Stimulated activated CD4-positive, alpha-beta T cell treated with anti-CD3 and anti-CD28 coated beads, Interleukin-1b, Interleukin-23, amount 100 ng/mL, for 1 hour (primary cell): ENCODE measurements at regions not wholly inside any gene's neighbourhood (a gene's known extent, or its start where the extent isn't known, plus 50 kb on each side); places are given as distances from the start of the nearest gene placed in this dataset.
"Not testable (repeated sequence)": the region's sequence is repeated elsewhere in the genome, so short reads cannot be mapped to it uniquely, and the experiment has no call there.

Experiments
- DNase-seq, 2 donors: peaks; one replicate each; pipeline ENCODE4 v3.0.0-alpha.2; 2020; ENCODE audit warnings: low read depth in 2 of 2

DNA sequence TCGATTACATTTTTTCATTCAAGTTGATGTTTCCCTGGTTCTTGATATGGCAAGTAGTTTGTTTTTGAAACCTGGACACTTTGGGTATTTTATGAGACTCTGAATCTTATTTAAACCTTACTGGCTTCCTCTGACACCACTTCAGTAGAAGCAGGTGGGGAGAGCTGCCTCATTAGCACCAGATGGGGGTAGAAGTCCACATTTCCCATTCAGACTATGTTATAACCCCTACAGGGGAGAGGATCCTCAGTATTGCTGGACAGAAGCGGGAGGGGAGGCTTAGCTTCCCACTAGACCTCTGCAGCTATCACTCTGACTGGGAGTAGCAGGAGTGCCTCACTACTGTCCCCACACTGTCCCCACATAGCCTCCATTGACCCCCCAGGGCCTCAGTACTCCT is 145.3 kb upstream of the SLC35G4 start:
- DNase-seq: no peak

DNA sequence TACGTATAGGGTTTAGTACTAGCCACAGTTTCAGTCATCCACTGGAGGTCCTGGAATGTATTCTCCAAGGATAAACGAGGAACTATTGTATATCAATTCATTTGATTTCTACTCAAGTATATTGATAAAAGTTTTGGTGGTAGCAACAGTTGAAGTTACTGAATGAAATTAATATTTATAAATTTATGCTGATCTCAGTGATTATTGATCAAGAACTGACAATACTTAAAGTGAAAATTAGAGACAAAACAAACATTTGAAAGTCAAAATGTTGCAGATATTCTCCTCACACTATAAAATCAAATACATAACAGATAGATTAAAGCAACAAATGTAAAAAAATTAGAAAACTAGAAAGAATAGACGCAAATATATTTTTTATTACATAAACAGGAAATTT is 150.9 kb upstream of the SLC35G4 start:
- DNase-seq: no peak

DNA sequence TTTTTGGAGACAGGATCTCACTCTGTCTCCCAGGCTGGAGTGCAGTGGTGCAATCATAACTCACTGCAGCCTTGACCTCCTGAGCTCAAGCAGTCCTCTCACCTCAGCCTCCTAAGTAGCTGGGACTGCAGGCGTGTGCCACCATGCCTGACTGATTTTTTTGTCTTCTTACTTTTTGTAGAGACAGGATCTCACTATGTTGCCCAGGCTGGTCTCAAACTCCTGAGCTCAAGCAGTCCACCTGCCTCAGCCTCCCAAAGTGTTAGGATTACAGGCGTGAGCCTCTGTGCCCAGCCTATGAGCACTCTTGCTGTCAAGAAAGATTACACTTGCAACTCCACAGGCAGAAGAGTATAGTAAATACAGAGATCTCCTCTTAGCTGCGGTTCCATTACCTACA is 151.5 kb upstream of the SLC35G4 start:
- DNase-seq: not testable (repeated sequence)

DNA sequence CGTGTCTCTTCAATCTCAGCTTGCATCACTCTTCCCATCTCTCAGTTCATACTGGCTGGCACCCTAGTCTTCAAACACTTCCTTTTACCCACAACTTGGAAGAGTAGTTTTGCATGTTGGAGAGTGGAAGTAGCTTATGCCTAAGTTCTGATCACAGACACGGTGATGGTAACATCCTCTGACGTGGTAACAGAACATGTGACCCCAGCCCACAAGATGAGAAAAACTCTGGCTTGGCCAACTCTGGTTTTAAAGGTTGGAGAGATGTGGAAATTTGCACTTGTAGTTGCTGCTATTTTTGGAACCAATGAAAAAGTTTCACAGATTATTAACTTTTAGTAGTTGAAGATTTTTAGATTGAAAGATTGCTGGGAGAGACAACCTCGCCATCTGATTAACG is 155.4 kb upstream of the SLC35G4 start:
- DNase-seq: no peak

DNA sequence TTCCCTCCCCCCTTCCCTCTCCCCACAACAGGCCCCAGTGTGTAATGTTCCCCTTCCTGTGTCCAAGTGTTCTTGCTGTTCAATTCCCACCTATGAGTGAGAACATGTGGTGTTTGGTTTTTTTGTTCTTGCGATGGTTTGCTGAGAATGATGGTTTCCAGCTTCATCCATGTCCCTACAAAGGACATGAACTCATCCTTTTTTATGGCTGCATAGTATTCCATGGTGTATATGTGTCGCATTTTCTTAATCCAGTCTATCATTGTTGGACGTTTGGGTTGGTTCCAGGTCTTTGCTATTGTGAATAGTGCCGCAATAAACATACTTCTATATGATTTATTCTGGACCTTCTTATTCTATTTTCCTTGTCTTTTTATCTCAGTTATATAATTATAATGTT is 165.2 kb upstream of the SLC35G4 start:
- not testable (repeated sequence) for DNase-seq

GRCh38 chr18:11437046-11437445 is 172.3 kb upstream of the SLC35G4 start:
- no peak for DNase-seq

GRCh38 chr18:11432360-11432811 is 177.0 kb upstream of the SLC35G4 start:
- no peak for DNase-seq

DNA sequence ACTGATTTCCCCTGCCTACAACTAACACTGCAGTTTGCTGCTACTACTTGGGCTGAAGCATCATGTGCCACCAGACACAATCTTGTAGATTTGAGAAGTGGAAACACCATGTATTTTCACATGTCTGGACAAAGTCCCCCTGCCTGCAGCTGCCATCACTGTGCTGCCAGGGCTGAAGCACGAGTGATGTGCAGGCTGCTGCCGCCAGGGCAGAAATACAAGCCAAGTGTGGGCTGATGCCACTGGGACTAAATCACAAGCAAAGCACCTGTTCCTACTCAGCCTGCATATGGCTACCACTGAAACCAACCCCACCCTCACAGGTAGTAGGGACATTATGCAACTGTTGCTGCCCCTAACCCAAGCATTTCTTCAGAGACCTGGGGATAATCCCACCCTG is 179.5 kb upstream of the SLC35G4 start:
- no peak for DNase-seq

DNA sequence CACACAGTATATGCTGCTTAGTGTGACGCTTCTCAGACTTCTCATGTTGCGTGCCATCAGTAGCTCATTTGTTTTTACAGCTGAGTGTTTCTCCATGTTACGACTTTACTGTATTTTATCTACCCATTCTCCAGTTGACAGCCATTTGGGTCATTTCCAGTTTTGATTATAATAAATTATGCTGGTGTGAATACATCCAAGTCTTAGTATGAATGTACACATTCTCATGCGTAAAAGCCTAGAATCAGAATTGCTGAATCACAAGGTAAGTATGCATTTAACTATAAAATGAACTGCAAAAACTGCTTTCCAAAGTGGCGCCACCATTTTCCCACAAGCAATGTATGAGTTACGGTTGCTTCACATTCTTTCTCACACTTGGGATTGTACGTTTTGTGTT is 184.2 kb upstream of the SLC35G4 start:
- no peak for DNase-seq

DNA sequence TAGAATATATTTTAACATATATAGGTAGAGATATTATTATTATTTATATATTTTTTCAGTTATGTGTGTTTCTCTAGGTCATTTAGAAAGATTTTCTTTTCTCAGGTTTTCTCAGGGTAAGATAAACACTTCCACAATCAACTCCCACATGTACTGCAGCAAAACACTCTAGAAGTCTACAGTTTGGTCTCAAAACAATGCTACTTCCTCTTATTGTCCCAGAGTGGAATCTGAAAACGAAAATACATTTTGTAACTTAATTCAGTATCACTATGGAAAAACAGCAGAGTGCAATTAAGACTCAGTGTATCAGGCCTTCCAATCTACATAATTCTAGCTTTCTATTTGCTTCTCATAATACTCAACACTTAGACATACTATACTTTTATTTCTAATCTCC is 190.1 kb upstream of the SLC35G4 start:
- DNase-seq: no peak

GRCh38 chr18:11412811-11413210 is 196.6 kb upstream of the SLC35G4 start:
- DNase-seq: no peak

- no peak for DNase-seq
These were observed 198.3 kb upstream of the SLC35G4 start for GRCh38 chr18:11411048-11411447.

DNA sequence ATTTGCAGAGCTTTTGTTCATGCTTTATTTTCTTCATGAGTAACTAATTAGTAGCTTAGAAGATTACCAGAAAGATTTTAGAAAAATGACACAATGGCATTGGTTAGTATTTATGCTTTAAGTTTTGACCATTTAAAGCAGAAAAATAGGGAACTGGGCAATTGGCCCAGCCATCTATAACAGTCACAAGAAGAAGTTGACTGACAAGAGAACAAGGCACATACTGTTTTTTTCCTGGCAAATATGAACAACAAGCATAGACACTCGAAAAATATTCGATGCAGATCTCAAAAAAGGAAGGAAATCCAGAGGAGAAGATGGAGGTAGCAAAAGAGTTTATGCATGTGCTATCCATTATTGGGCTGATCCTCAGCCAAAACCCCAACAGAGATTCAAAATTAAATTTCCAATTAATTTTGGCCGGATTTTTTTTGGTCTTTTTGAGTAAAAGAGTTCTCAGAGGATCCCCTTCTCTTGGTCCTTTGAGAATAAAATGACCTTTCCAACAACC is 200.8 kb upstream of the SLC35G4 start:
- DNase-seq: no peak

DNA sequence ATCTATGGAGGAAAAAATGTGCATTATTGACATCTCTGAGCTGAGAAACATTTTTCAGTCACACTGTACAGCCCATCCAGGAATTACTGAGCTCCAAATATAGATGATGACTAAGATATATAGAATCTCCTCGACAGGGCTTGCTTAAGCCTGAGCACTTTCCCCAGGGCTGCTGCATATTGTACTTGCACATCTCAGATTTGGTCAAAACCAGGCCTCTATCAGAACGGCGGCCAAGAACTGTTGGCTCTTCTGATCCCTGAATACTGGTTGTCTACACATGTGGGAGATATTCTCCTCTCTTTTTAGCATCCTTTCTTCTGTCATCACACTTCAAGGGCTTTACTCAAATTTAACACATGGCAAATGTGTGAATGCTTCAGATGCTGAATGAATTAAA is 201.5 kb upstream of the SLC35G4 start:
- no peak for DNase-seq

- DNase-seq: no peak
These were observed 203.6 kb upstream of the SLC35G4 start for GRCh38 chr18:11405804-11406203.

DNA sequence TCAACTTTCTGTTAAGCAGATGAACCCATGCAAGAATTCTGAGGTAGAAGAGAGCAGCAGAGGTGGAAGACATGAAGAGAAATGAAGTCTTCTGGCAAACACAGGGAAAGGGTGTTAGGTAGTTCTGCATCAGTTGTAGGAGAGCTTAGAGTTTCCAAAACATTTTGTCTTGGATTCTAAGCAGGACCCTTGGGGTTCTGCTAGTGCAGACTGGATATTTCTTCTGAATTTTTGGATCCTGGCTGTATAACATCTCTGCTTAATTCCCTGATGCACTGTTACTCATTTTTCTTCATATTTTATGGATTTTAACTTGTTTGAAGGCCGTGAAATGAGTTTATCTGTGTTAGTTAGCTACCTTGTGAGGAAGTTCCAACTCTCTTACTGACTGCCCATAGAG is 208.7 kb upstream of the SLC35G4 start:
- no peak for DNase-seq

GRCh38 chr18:11398625-11399024 is 210.8 kb upstream of the SLC35G4 start:
- no peak for DNase-seq

- no peak for DNase-seq
These were observed 216.2 kb upstream of the SLC35G4 start for GRCh38 chr18:11392980-11393885.

- DNase-seq: no peak
These were observed 217.1 kb upstream of the SLC35G4 start for GRCh38 chr18:11392292-11392691.

- no peak for DNase-seq
These were observed 217.7 kb upstream of the SLC35G4 start for GRCh38 chr18:11391661-11392060.

- DNase-seq: no peak
These were observed 220.4 kb upstream of the SLC35G4 start for GRCh38 chr18:11388755-11389680.

DNA sequence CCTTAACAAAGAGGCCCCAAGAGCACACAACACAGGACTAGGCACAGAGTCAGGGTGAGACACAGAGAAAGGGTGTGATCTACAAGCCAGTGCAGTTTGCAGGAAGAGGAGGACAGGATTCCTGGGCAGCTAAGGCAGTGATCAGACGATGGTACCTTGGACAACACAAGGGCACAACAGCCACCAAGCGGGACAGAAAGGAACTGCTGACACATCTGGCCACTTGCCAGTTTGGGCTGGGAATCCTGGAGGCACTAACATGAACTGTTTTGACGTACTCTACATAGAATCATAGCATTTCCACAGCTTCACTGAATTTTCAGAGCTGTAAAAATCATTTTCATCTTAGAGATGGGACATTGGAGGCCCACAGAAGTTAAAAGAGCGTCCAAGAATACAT is 221.5 kb upstream of the SLC35G4 start:
- no peak for DNase-seq
